ENCODE measurements at regions not wholly inside any gene's neighbourhood (a gene's known extent, or its start where the extent isn't known, plus 50 kb on each side); places are given as distances from the start of the nearest gene placed in this dataset.

DNA sequence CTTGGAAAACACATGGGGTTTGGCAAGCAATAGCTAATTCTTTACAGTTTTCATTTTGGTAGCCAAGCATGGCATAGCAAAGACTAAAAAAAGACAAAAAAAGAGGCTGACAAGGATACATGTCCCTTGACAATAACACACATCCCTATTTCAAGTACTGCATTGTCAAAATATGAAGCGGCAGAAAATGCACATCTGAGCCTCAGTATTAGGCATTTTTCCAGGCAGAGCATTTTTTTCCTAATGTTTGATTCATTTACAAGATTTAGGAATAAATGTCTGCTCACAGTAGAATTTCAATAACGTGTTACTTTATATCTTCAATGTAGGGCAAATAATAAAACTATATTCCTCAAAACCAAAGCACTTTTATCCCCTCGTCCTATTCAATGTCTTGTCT is 216.3 kb upstream of the PCDH18 start:
- intact Hi-C loops (cut with DNase I; ENCODE audit: low total_unique reads) = no loop called here
- no peak overlapping the region for H3K4me3 ChIP-seq
- H3K27me3 ChIP-seq = no peaks in the 10 kb centered on the region
- H3K9me3 ChIP-seq = no peaks in the 10 kb centered on the region
- WGBS, 2 donors = 53 to 61% methylated on average over 3 of the region's 3 CpGs
- H3K4me1 ChIP-seq = no peaks in the 10 kb centered on the region
- no peak overlapping the region for H3K27ac ChIP-seq
- TF ChIP-seq, protein P1, sequence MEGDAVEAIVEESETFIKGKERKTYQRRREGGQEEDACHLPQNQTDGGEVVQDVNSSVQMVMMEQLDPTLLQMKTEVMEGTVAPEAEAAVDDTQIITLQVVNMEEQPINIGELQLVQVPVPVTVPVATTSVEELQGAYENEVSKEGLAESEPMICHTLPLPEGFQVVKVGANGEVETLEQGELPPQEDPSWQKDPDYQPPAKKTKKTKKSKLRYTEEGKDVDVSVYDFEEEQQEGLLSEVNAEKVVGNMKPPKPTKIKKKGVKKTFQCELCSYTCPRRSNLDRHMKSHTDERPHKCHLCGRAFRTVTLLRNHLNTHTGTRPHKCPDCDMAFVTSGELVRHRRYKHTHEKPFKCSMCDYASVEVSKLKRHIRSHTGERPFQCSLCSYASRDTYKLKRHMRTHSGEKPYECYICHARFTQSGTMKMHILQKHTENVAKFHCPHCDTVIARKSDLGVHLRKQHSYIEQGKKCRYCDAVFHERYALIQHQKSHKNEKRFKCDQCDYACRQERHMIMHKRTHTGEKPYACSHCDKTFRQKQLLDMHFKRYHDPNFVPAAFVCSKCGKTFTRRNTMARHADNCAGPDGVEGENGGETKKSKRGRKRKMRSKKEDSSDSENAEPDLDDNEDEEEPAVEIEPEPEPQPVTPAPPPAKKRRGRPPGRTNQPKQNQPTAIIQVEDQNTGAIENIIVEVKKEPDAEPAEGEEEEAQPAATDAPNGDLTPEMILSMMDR (IDR thresholded peaks at IDR 0.05) = no peak
- no peak for TF ChIP-seq POLR2A (IDR thresholded peaks at IDR 0.05)
- no peaks in the 10 kb centered on the region for H3K36me3 ChIP-seq (ENCODE audit: low read depth, missing control alignments)
- DNase-seq = no peak

DNA sequence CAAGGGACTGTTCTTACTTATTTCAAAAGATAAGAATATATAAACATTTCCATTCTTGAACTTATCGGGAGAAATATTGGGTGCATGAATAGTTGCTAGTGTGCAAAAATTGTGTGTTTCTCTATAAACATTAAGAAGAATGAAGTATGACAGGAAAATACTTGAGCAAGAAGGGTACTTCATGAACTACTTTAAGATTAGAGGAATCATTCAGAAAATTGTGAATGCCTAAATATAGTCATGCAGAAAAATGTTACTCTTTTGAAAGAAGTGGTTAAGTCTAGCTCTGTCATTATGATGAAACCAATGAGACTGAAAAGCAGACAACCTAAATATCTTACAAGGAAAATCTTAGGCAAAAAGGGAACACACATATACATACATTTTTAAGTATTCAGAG is 207.8 kb upstream of the PCDH18 start:
- Histone ChIP-seq H3K9me3 (no peaks in the 10 kb centered on the region), H3K27me3 (no peaks in the 10 kb centered on the region), H3K36me3 (ENCODE audit: low read depth, missing control alignments) (no peaks in the 10 kb centered on the region), H3K4me3 (no peak overlapping the region), H3K27ac (no peak overlapping the region), H3K4me1 (no peaks in the 10 kb centered on the region)
- no peak for DNase-seq
- intact Hi-C loops (cut with DNase I; ENCODE audit: low total_unique reads) = no loop called here
- WGBS, 2 donors = 48 to 58% methylated on average over 1 of the region's 1 CpG
- no peak for TF ChIP-seq POLR2A (IDR thresholded peaks at IDR 0.05)
- TF ChIP-seq, protein P1 (IDR thresholded peaks at IDR 0.05) = no peak

DNA sequence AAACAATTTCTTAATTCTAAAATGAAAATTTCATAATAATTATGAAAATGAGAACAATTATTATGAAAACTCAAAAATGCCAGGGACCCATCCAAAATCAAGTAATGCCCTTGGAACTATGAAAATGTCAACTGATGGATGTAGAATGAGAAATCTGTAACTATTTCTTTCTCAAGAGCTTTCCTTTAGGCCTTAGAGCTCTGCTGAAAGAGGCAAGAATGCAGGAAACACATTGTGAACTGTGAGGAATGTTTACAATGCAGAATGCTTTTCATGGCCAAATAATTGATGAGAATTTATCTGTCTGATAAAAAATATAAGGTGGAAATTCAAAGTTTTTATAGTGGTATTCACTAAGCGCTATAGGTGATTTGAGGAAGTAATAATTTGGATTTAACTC is 207.1 kb upstream of the PCDH18 start:
- Histone ChIP-seq H3K36me3 (ENCODE audit: low read depth, missing control alignments) (no peaks in the 10 kb centered on the region), H3K4me1 (no peaks in the 10 kb centered on the region), H3K27me3 (no peaks in the 10 kb centered on the region), H3K9me3 (no peaks in the 10 kb centered on the region), H3K27ac (no peak overlapping the region), H3K4me3 (no peak overlapping the region)
- intact Hi-C loops (cut with DNase I; ENCODE audit: low total_unique reads) = no loop called here
- WGBS, 2 donors = 91 to 100% methylated on average over 1 of the region's 1 CpG
- TF ChIP-seq, protein P1 (IDR thresholded peaks at IDR 0.05) = no peak
- TF ChIP-seq POLR2A (IDR thresholded peaks at IDR 0.05) = no peak
- DNase-seq = no peak

DNA sequence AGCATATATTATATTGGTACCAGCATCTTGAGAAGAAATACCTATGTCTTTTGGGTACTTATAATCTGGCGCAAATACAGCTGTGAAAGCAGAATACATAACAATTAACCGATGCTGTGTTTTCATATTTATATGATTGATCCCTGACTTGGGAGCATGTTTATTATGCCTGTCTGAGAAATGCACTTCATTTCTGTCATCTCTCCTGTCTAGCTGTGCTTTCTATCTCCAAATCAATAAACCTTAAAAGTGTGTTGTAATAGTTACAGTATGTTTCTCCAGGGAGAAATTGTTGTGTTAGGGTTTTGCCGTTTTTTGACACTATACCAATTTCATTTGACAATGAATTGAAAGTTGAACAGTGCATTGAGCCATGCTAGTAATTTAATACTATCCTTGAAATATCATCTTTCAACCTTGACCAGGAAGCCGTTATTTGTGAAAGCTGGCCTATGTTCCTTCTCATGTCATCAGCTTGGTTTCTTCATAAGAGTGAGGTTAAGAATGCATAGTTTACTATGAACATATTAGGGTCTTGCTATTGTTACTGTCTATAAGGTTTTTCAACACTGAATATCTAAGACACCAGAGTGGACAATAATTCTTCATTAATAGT is 206.2 kb upstream of the PCDH18 start:
- intact Hi-C loops (cut with DNase I; ENCODE audit: low total_unique reads) = no loop called here
- H3K36me3 ChIP-seq (ENCODE audit: low read depth, missing control alignments) = no peaks in the 10 kb centered on the region
- H3K4me1 ChIP-seq = no peaks in the 10 kb centered on the region
- DNase-seq = no peak
- 77% methylated on average over 4 of the region's 4 CpGs for WGBS, 2 donors
- H3K9me3 ChIP-seq = no peaks in the 10 kb centered on the region
- TF ChIP-seq, protein P1 (IDR thresholded peaks at IDR 0.05) = no peak
- TF ChIP-seq POLR2A (IDR thresholded peaks at IDR 0.05) = no peak
- no peaks in the 10 kb centered on the region for H3K27me3 ChIP-seq
- no peak overlapping the region for H3K4me3 ChIP-seq
- H3K27ac ChIP-seq = no peak overlapping the region

DNA sequence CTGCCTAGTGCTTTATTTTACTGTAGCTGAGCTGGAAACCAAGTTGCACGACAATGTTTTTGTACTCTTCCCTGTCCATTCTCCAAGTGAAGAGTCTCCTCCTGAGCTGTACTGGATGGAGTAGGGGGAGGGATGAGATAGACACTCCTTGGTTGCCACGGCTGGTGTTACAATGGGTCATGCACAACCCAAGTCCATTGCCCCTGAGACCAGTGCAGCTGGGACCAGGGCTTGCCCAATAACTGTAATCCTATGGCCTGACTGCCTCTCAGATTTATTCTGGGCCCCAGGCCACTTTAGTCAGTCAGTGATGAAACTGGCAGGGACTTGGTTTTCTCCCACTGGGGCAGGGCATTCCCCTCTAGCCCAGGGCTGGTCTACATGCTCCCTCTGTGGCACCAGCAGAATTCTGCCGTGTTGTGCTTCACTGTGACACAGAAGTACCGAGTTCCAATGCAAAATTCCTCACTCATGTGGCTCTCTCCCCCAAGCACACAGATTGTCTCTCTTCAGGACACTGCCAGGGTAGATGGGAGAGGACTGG is 203.3 kb upstream of the PCDH18 start:
- TF ChIP-seq, protein P1 (IDR thresholded peaks at IDR 0.05) = no peak
- TF ChIP-seq POLR2A (IDR thresholded peaks at IDR 0.05) = no peak
- Histone ChIP-seq H3K36me3 (ENCODE audit: low read depth, missing control alignments) (no peaks in the 10 kb centered on the region), H3K4me3 (no peak overlapping the region), H3K9me3 (no peaks in the 10 kb centered on the region), H3K27ac (no peak overlapping the region), H3K27me3 (no peaks in the 10 kb centered on the region), H3K4me1 (no peaks in the 10 kb centered on the region)
- intact Hi-C loops (cut with DNase I; ENCODE audit: low total_unique reads) = no loop called here
- WGBS, 2 donors = 83 to 96% methylated on average over 4 of the region's 4 CpGs
- no peak for DNase-seq

All from testis (tissue), 2 donors.